ENCODE measurements at regions not wholly inside any gene's neighbourhood (a gene's known extent, or its start where the extent isn't known, plus 50 kb on each side); places are given as distances from the start of the nearest gene placed in this dataset.

GRCh38 chr2:195017890-195018289, 639.1 kb upstream of the SLC39A10 start:
- no peak for TF ChIP-seq POLR2A (IDR thresholded peaks at IDR 0.05)
- TF ChIP-seq, protein P1, sequence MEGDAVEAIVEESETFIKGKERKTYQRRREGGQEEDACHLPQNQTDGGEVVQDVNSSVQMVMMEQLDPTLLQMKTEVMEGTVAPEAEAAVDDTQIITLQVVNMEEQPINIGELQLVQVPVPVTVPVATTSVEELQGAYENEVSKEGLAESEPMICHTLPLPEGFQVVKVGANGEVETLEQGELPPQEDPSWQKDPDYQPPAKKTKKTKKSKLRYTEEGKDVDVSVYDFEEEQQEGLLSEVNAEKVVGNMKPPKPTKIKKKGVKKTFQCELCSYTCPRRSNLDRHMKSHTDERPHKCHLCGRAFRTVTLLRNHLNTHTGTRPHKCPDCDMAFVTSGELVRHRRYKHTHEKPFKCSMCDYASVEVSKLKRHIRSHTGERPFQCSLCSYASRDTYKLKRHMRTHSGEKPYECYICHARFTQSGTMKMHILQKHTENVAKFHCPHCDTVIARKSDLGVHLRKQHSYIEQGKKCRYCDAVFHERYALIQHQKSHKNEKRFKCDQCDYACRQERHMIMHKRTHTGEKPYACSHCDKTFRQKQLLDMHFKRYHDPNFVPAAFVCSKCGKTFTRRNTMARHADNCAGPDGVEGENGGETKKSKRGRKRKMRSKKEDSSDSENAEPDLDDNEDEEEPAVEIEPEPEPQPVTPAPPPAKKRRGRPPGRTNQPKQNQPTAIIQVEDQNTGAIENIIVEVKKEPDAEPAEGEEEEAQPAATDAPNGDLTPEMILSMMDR (IDR thresholded peaks at IDR 0.05) = no peak
- no peak for DNase-seq
- H3K4me1 ChIP-seq = no peaks in the 10 kb centered on the region
- intact Hi-C loops (cut with DNase I) = no loop called here
- H3K9me3 ChIP-seq = no peaks in the 10 kb centered on the region
- H3K27me3 ChIP-seq = no peaks in the 10 kb centered on the region
- no peak overlapping the region for H3K4me3 ChIP-seq (replicated peaks in 1 of 3)
- no peaks in the 10 kb centered on the region for H3K36me3 ChIP-seq
- WGBS, 2 donors = 92 to 97% methylated on average over 1 of the region's 1 CpG
- H3K27ac ChIP-seq = no peak overlapping the region

GRCh38 chr2:195016841-195017240, 640.2 kb upstream of the SLC39A10 start:
- intact Hi-C loops (cut with DNase I) = no loop called here
- DNase-seq = no peak
- no peaks in the 10 kb centered on the region for H3K9me3 ChIP-seq
- no peak for TF ChIP-seq POLR2A (IDR thresholded peaks at IDR 0.05)
- TF ChIP-seq, protein P1 (IDR thresholded peaks at IDR 0.05) = no peak
- H3K27me3 ChIP-seq = no peaks in the 10 kb centered on the region
- no peaks in the 10 kb centered on the region for H3K36me3 ChIP-seq
- 64 to 78% methylated on average over 2 of the region's 2 CpGs for WGBS, 2 donors
- H3K4me3 ChIP-seq (replicated peaks in 1 of 3) = no peak overlapping the region
- H3K4me1 ChIP-seq = no peaks in the 10 kb centered on the region
- H3K27ac ChIP-seq = no peak overlapping the region

DNA sequence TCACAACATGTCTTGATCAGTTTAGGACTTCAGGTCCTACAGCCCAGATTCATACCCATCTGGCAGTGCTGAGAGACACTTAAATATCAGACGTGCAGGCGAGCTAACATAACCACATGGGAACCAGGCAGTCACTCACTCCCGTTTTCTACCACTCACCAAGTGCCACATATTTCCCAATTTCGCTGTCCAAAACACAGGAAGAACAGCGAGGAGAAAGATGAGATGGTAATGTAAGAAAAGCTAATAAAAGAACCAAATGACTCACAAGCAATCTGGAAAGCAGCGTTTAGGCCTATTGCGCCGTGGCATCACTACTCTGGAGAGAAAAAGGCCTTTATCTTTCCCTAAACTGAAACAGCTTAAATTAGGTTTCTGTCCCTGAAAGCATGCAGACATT, 647.8 kb upstream of the SLC39A10 start:
- Histone ChIP-seq H3K36me3 (no peaks in the 10 kb centered on the region), H3K9me3 (no peaks in the 10 kb centered on the region), H3K27me3 (no peaks in the 10 kb centered on the region), H3K4me3 (replicated peaks in 1 of 3) (no peak overlapping the region), H3K27ac (no peak overlapping the region), H3K4me1 (no peaks in the 10 kb centered on the region)
- WGBS, 2 donors = 74 to 75% methylated on average over 8 of the region's 8 CpGs
- no peak for TF ChIP-seq POLR2A (IDR thresholded peaks at IDR 0.05)
- TF ChIP-seq, protein P1 (IDR thresholded peaks at IDR 0.05) = no peak
- DNase-seq = no peak
- intact Hi-C loops (cut with DNase I) = no loop called here

DNA sequence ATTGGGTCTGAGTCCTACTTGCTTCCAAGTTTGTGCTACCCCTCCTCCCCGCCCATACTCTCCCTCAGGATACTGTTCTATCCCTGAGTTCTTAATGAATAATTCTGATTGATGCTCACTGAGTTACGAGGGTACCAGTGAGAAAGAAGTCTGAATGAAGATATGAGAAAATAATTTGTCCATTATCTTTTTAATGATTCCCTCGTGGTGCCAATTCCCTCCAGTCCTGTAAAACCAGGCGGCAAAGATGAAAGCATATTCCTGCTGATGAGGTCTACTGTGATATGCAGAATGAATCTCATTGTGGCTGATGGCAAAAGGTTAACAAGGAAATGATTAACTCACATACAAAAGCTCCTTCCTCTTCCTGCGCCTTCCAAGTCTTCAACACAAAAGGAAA, 650.2 kb upstream of the SLC39A10 start:
- no peaks in the 10 kb centered on the region for H3K4me1 ChIP-seq
- DNase-seq = no peak
- 73 to 79% methylated on average over 5 of the region's 5 CpGs for WGBS, 2 donors
- no peaks in the 10 kb centered on the region for H3K36me3 ChIP-seq
- no peak overlapping the region for H3K27ac ChIP-seq
- H3K27me3 ChIP-seq = no peaks in the 10 kb centered on the region
- intact Hi-C loops (cut with DNase I) = no loop called here
- H3K4me3 ChIP-seq (replicated peaks in 1 of 3) = no peak overlapping the region
- H3K9me3 ChIP-seq = no peaks in the 10 kb centered on the region
- TF ChIP-seq POLR2A (IDR thresholded peaks at IDR 0.05) = no peak
- TF ChIP-seq, protein P1 (IDR thresholded peaks at IDR 0.05) = no peak

- Histone ChIP-seq H3K27me3 (no peaks in the 10 kb centered on the region), H3K27ac (no peak overlapping the region), H3K9me3 (no peaks in the 10 kb centered on the region), H3K4me3 (replicated peaks in 1 of 3) (no peak overlapping the region), H3K4me1 (no peaks in the 10 kb centered on the region), H3K36me3 (no peaks in the 10 kb centered on the region)
- intact Hi-C loops (cut with DNase I) = no loop called here
- DNase-seq = no peak
- WGBS, 2 donors = 70 to 85% methylated on average over 4 of the region's 4 CpGs
- TF ChIP-seq POLR2A (IDR thresholded peaks at IDR 0.05) = no peak
- TF ChIP-seq, protein P1 (IDR thresholded peaks at IDR 0.05) = no peak
Observed at GRCh38 chr2:195003881-195004471, 653.0 kb upstream of the SLC39A10 start.
